ENCODE measurements at regions not wholly inside any gene's neighbourhood (a gene's known extent, or its start where the extent isn't known, plus 50 kb on each side); places are given as distances from the start of the nearest gene placed in this dataset.

GRCh38 chr11:95585069-95585751 lies 204.4 kb downstream of the FAM76B start:
- Mint-ChIP-seq H3K9me3 (peaks cover 4 to 6% of the 10 kb centered on the region in 2 donors), H3K4me1 (ENCODE audit: low read depth) (peaks cover 51% of the 10 kb centered on the region), H3K27me3 (ENCODE audit: low read depth) (no peaks in the 10 kb centered on the region), H3K27ac (no peak overlapping the region), H3K4me3 (no peak overlapping the region), H3K36me3 (ENCODE audit: insufficient read depth in 2 of 2) (peaks cover 2 to 9% of the 10 kb centered on the region in 2 donors)
- DNase-seq (no peak), ATAC-seq (replicated peaks in 1 of 2) (peak in 1 of 2 donors; percentile 34)

GRCh38 chr11:95584589-95584988 lies 205.0 kb downstream of the FAM76B start:
- Mint-ChIP-seq H3K4me1 (ENCODE audit: low read depth) (peaks cover 53% of the 10 kb centered on the region), H3K9me3 (peaks cover 4 to 6% of the 10 kb centered on the region in 2 donors), H3K27ac (no peak overlapping the region), H3K36me3 (ENCODE audit: insufficient read depth in 2 of 2) (peaks cover 2 to 10% of the 10 kb centered on the region in 2 donors), H3K27me3 (ENCODE audit: low read depth) (no peaks in the 10 kb centered on the region), H3K4me3 (no peak overlapping the region)
- no peak for DNase-seq
- ATAC-seq (replicated peaks in 1 of 2) = peak; percentile 16 to 30

- no peaks in the 10 kb centered on the region for H3K27me3 Mint-ChIP-seq (ENCODE audit: low read depth)
- DNase-seq = no peak
- ATAC-seq (replicated peaks in 1 of 2) = peak; percentile 70 to 81
- H3K4me1 Mint-ChIP-seq (ENCODE audit: low read depth) = peaks cover 56% of the 10 kb centered on the region
- no peak overlapping the region for H3K4me3 Mint-ChIP-seq
- H3K36me3 Mint-ChIP-seq (ENCODE audit: insufficient read depth in 2 of 2) = peaks cover 2 to 12% of the 10 kb centered on the region in 2 donors
- no peak overlapping the region for H3K27ac Mint-ChIP-seq
- H3K9me3 Mint-ChIP-seq = peaks cover 4 to 6% of the 10 kb centered on the region in 2 donors
These were observed 205.4 kb downstream of the FAM76B start for GRCh38 chr11:95584180-95584579.

- Mint-ChIP-seq H3K36me3 (ENCODE audit: insufficient read depth in 2 of 2) (peaks cover 2 to 12% of the 10 kb centered on the region in 2 donors), H3K4me1 (ENCODE audit: low read depth) (peaks cover 25% of the 10 kb centered on the region), H3K27me3 (ENCODE audit: low read depth) (no peaks in the 10 kb centered on the region), H3K9me3 (peaks cover 0 to 5% of the 10 kb centered on the region in 2 donors), H3K4me3 (no peak overlapping the region), H3K27ac (peak overlapping the region; percentile 7)
- peak; percentile 97 to 99 for ATAC-seq (replicated peaks in 1 of 2)
- DNase-seq = peak in 1 of 2 donors; percentile 34
These were observed 211.7 kb downstream of the FAM76B start for GRCh38 chr11:95577716-95578460.

GRCh38 chr11:95576146-95576845 lies 213.3 kb downstream of the FAM76B start:
- Mint-ChIP-seq H3K4me3 (no peak overlapping the region), H3K27ac (no peak overlapping the region), H3K27me3 (ENCODE audit: low read depth) (no peaks in the 10 kb centered on the region), H3K4me1 (ENCODE audit: low read depth) (peaks cover 25% of the 10 kb centered on the region), H3K36me3 (ENCODE audit: insufficient read depth in 2 of 2) (peaks cover 0 to 9% of the 10 kb centered on the region in 2 donors), H3K9me3 (no peaks in the 10 kb centered on the region)
- no peak for DNase-seq
- no peak for ATAC-seq (replicated peaks in 1 of 2)

- DNase-seq (no peak), ATAC-seq (replicated peaks in 1 of 2) (no peak)
- Mint-ChIP-seq H3K27me3 (ENCODE audit: low read depth) (no peaks in the 10 kb centered on the region), H3K9me3 (no peaks in the 10 kb centered on the region), H3K4me1 (ENCODE audit: low read depth) (peaks cover 25% of the 10 kb centered on the region), H3K4me3 (no peak overlapping the region), H3K27ac (no peak overlapping the region), H3K36me3 (ENCODE audit: insufficient read depth in 2 of 2) (peaks cover 0 to 2% of the 10 kb centered on the region in 2 donors)
These were observed 214.1 kb downstream of the FAM76B start for GRCh38 chr11:95575517-95575916.

GRCh38 chr11:95571718-95572260 lies 217.8 kb downstream of the FAM76B start:
- peaks cover under 1% of the 10 kb centered on the region for H3K4me1 Mint-ChIP-seq (ENCODE audit: low read depth)
- ATAC-seq (replicated peaks in 1 of 2) (no peak), DNase-seq (no peak)
- H3K9me3 Mint-ChIP-seq = peaks cover 6 to 10% of the 10 kb centered on the region in 2 donors
- peaks cover 3 to 10% of the 10 kb centered on the region in 2 donors for H3K36me3 Mint-ChIP-seq (ENCODE audit: insufficient read depth in 2 of 2)
- H3K27ac Mint-ChIP-seq = no peak overlapping the region
- H3K4me3 Mint-ChIP-seq = no peak overlapping the region
- H3K27me3 Mint-ChIP-seq (ENCODE audit: low read depth) = no peaks in the 10 kb centered on the region

- Mint-ChIP-seq H3K36me3 (ENCODE audit: insufficient read depth in 2 of 2) (peaks cover 3 to 10% of the 10 kb centered on the region in 2 donors), H3K4me3 (no peak overlapping the region), H3K9me3 (peaks cover 6 to 10% of the 10 kb centered on the region in 2 donors), H3K27me3 (ENCODE audit: low read depth) (no peaks in the 10 kb centered on the region), H3K27ac (no peak overlapping the region), H3K4me1 (ENCODE audit: low read depth) (no peaks in the 10 kb centered on the region)
- DNase-seq = no peak
- ATAC-seq (replicated peaks in 1 of 2) = no peak
These were observed 218.7 kb downstream of the FAM76B start for GRCh38 chr11:95570845-95571244.

- H3K27ac Mint-ChIP-seq = no peak overlapping the region
- DNase-seq = no peak
- ATAC-seq (replicated peaks in 1 of 2) = no peak
- peaks cover 11% of the 10 kb centered on the region for H3K4me1 Mint-ChIP-seq (ENCODE audit: low read depth)
- no peaks in the 10 kb centered on the region for H3K27me3 Mint-ChIP-seq (ENCODE audit: low read depth)
- no peak overlapping the region for H3K4me3 Mint-ChIP-seq
- H3K36me3 Mint-ChIP-seq (ENCODE audit: insufficient read depth in 2 of 2) = peaks cover 3 to 10% of the 10 kb centered on the region in 2 donors
- H3K9me3 Mint-ChIP-seq = peaks cover 6 to 10% of the 10 kb centered on the region in 2 donors
These were observed 220.4 kb downstream of the FAM76B start for GRCh38 chr11:95569207-95569606.

- peaks cover 20% of the 10 kb centered on the region for H3K4me1 Mint-ChIP-seq (ENCODE audit: low read depth)
- H3K9me3 Mint-ChIP-seq = peaks cover 6 to 10% of the 10 kb centered on the region in 2 donors
- no peak for ATAC-seq (replicated peaks in 1 of 2)
- H3K36me3 Mint-ChIP-seq (ENCODE audit: insufficient read depth in 2 of 2) = peaks cover 3 to 10% of the 10 kb centered on the region in 2 donors
- no peak overlapping the region for H3K27ac Mint-ChIP-seq
- no peak overlapping the region for H3K4me3 Mint-ChIP-seq
- DNase-seq = no peak
- H3K27me3 Mint-ChIP-seq (ENCODE audit: low read depth) = no peaks in the 10 kb centered on the region
These were observed 221.3 kb downstream of the FAM76B start for GRCh38 chr11:95568281-95568680.

- peak in 1 of 2 donors; percentile 28 for ATAC-seq (replicated peaks in 1 of 2)
- Mint-ChIP-seq H3K27me3 (ENCODE audit: low read depth) (peaks cover 1% of the 10 kb centered on the region), H3K27ac (no peak overlapping the region), H3K4me1 (ENCODE audit: low read depth) (peaks cover 23% of the 10 kb centered on the region), H3K9me3 (peaks cover 6 to 10% of the 10 kb centered on the region in 2 donors), H3K4me3 (no peak overlapping the region), H3K36me3 (ENCODE audit: insufficient read depth in 2 of 2) (peaks cover 3 to 10% of the 10 kb centered on the region in 2 donors)
- DNase-seq = no peak
These were observed 221.9 kb downstream of the FAM76B start for GRCh38 chr11:95567685-95568084.

- no peak for ATAC-seq (replicated peaks in 1 of 2)
- Mint-ChIP-seq H3K4me1 (ENCODE audit: low read depth) (peaks cover 23% of the 10 kb centered on the region), H3K9me3 (peaks cover 6 to 10% of the 10 kb centered on the region in 2 donors)
These were observed 223.4 kb downstream of the FAM76B start for GRCh38 chr11:95566211-95566610.

More at GRCh38 chr11:95566211-95566610, 223.4 kb downstream of the FAM76B start:
- H3K4me3 Mint-ChIP-seq = no peak overlapping the region
- H3K36me3 Mint-ChIP-seq (ENCODE audit: insufficient read depth in 2 of 2) = peaks cover 3 to 10% of the 10 kb centered on the region in 2 donors
- H3K27ac Mint-ChIP-seq = no peak overlapping the region
- peaks cover 9% of the 10 kb centered on the region for H3K27me3 Mint-ChIP-seq (ENCODE audit: low read depth)
- DNase-seq = no peak
